MM.1S (cell line): ENCODE measurements at regions not wholly inside any gene's neighbourhood (a gene's known extent, or its start where the extent isn't known, plus 50 kb on each side); places are given as distances from the start of the nearest gene placed in this dataset.

ENCODE experiments used
- DNase-seq: peaks from one replicate; pipeline ENCODE4 v3.0.0-alpha.2; 2015
- H2AFZ ChIP-seq: fragments of 300-600 bp; sonication (generic); 2 replicates; pipeline ENCODE4 v1.6.0; 2016; ENCODE audit warnings: antibody characterized with exemption, low read length
- H3F3A ChIP-seq: fragments of 300-600 bp; sonication (generic); 2 replicates; pipeline ENCODE4 v1.6.1; 2016; ENCODE audit warnings: mild to moderate bottlenecking, antibody characterized with exemption, low read length, moderate library complexity, mixed read lengths; ENCODE audit not compliant: insufficient read depth
- H3K27ac ChIP-seq: fragments of 300-600 bp; sonication (generic); 2 replicates; pipeline ENCODE4 v1.5.1; 2016; ENCODE audit warnings: mild to moderate bottlenecking, low read length
- H3K27me3 ChIP-seq: fragments of 300-600 bp; sonication (generic); replicated peaks from 2 replicates; pipeline ENCODE4 v1.6.0; 2016; ENCODE audit warnings: low read length; ENCODE audit not compliant: insufficient read depth
- H3K36me3 ChIP-seq: fragments of 300-600 bp; sonication (generic); replicated peaks from 2 replicates; pipeline ENCODE4 v1.6.1; 2016; ENCODE audit warnings: mild to moderate bottlenecking, low read length, mixed read lengths; ENCODE audit not compliant: insufficient read depth
- H3K4me1 ChIP-seq: fragments of 300-600 bp; sonication (generic); 2 replicates; pipeline ENCODE4 v1.6.1; 2016; ENCODE audit warnings: low read length, mixed read lengths
- H3K4me2 ChIP-seq: fragments of 300-600 bp; sonication (generic); 2 replicates; pipeline ENCODE4 v1.6.0; 2016; ENCODE audit warnings: low read depth, low read length
- H3K4me3 ChIP-seq: fragments of 300-600 bp; sonication (generic); 2 replicates; pipeline ENCODE4 v1.5.1; 2016; ENCODE audit warnings: low read length, mixed read lengths
- H3K79me2 ChIP-seq: fragments of 300-600 bp; sonication (generic); 2 replicates; pipeline ENCODE4 v1.6.1; 2016; ENCODE audit warnings: mixed run types, low read length, mixed read lengths
- H3K9ac ChIP-seq: fragments of 300-600 bp; sonication (generic); 2 replicates; pipeline ENCODE4 v1.6.1; 2016; ENCODE audit warnings: low read length, mixed read lengths
- H3K9me2 ChIP-seq: fragments of 300-600 bp; sonication (generic); replicated peaks from 2 replicates; pipeline ENCODE4 v1.6.1; 2016; ENCODE audit warnings: mild to moderate bottlenecking, low read length, mixed read lengths; ENCODE audit not compliant: insufficient read depth
- H3K9me3 ChIP-seq: fragments of 300-600 bp; sonication (generic); replicated peaks from 2 replicates; pipeline ENCODE4 v1.6.1; 2016; ENCODE audit warnings: mild to moderate bottlenecking, low read length, mixed read lengths; ENCODE audit not compliant: insufficient read depth
- H4K20me1 ChIP-seq: fragments of 300-600 bp; sonication (generic); 2 replicates; pipeline ENCODE4 v1.6.1; 2016; ENCODE audit warnings: mild to moderate bottlenecking, low read length, moderate library complexity, mixed read lengths; ENCODE audit not compliant: insufficient read depth
- CTCF ChIP-seq: fragments of 300-600 bp; sonication (generic); IDR thresholded peaks from 2 replicates; pipeline ENCODE4 v1.5.1; 2016; ENCODE audit warnings: antibody characterized with exemption, low read length, mixed read lengths
- EZH2 ChIP-seq: fragments of 300-600 bp; sonication (generic); optimal IDR thresholded peaks from 2 replicates; pipeline ENCODE3; 2017; ENCODE audit warnings: low read depth, mild to moderate bottlenecking, antibody characterized with exemption, low read length, mixed read lengths
- EZH2phosphoT487 ChIP-seq: fragments of 300-600 bp; sonication (generic); IDR thresholded peaks from 2 replicates; pipeline ENCODE4 v1.6.1; 2018; ENCODE audit warnings: antibody characterized with exemption, low read length

GRCh38 chrX:26008691-26009090, 129.5 kb upstream of the MAGEB18 start:
- no peaks in the 10 kb centered on the region for H3K9me2 ChIP-seq
- no peaks in the 10 kb centered on the region for H3F3A ChIP-seq
- no peaks in the 10 kb centered on the region for H3K4me1 ChIP-seq
- H3K79me2 ChIP-seq = no peaks in the 10 kb centered on the region
- no peaks in the 10 kb centered on the region for H3K36me3 ChIP-seq
- no peak overlapping the region for H3K4me2 ChIP-seq
- H3K27me3 ChIP-seq = no peaks in the 10 kb centered on the region
- H2AFZ ChIP-seq = no peak overlapping the region
- H3K27ac ChIP-seq = no peak overlapping the region
- H3K9ac ChIP-seq = no peak overlapping the region
- no peaks in the 10 kb centered on the region for H3K9me3 ChIP-seq
- no peaks in the 10 kb centered on the region for H4K20me1 ChIP-seq
- TF ChIP-seq CTCF (no peak), EZH2 (no peak), EZH2phosphoT487 (no peak)
- no peak overlapping the region for H3K4me3 ChIP-seq
- no peak for DNase-seq

- Histone ChIP-seq H3K4me2 (no peak overlapping the region), H3K27me3 (no peaks in the 10 kb centered on the region), H3F3A (no peaks in the 10 kb centered on the region), H3K9me3 (no peaks in the 10 kb centered on the region), H3K9ac (no peak overlapping the region), H3K9me2 (no peaks in the 10 kb centered on the region), H2AFZ (no peak overlapping the region), H3K36me3 (no peaks in the 10 kb centered on the region), H4K20me1 (no peaks in the 10 kb centered on the region), H3K27ac (no peak overlapping the region), H3K4me1 (no peaks in the 10 kb centered on the region; the same call in 1 of the 2 replicates), H3K79me2 (no peaks in the 10 kb centered on the region), H3K4me3 (no peak overlapping the region)
- no peak for DNase-seq
- no peak for TF ChIP-seq EZH2phosphoT487
- TF ChIP-seq CTCF = no peak
- no peak for TF ChIP-seq EZH2
These were observed 118.8 kb upstream of the MAGEB18 start for GRCh38 chrX:26019386-26019785.

DNA sequence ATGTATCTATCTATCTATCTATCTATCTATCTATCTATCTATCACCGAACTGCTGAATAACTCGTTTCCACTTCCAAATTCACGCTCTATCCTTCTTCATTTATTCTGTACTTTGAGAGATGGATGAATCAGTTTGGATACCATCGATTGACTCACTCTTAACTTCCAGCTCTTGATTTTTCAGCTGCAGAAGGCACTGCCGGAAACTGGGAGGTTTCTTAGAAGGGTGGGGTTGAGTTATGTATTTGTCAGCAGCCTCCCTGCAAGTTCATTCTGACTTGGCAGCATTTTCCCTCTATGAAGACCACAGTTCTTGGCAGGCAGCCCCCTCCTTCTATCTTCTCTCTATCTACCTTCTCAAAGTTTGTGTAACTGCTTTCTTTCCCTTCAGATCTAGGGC, 112.0 kb upstream of the MAGEB18 start:
- H3K79me2 ChIP-seq = no peaks in the 10 kb centered on the region
- no peak overlapping the region for H3K27ac ChIP-seq
- no peaks in the 10 kb centered on the region for H3K4me1 ChIP-seq
- no peaks in the 10 kb centered on the region for H3K9me2 ChIP-seq
- no peak overlapping the region for H3K9ac ChIP-seq
- no peaks in the 10 kb centered on the region for H3K27me3 ChIP-seq
- no peak overlapping the region for H3K4me3 ChIP-seq
- H2AFZ ChIP-seq = no peak overlapping the region
- no peaks in the 10 kb centered on the region for H3K36me3 ChIP-seq
- no peak for TF ChIP-seq EZH2
- no peak for TF ChIP-seq CTCF
- TF ChIP-seq EZH2phosphoT487 = no peak
- H3K4me2 ChIP-seq = no peak overlapping the region
- DNase-seq = no peak
- no peaks in the 10 kb centered on the region for H4K20me1 ChIP-seq
- H3K9me3 ChIP-seq = no peaks in the 10 kb centered on the region
- no peaks in the 10 kb centered on the region for H3F3A ChIP-seq
